HUES48 (cell line): ENCODE measurements at regions not wholly inside any gene's neighbourhood (a gene's known extent, or its start where the extent isn't known, plus 50 kb on each side); places are given as distances from the start of the nearest gene placed in this dataset.
A peak's percentile ranks its signal among the peaks of the same experiment; 100 is the strongest.
"Not testable (repeated sequence)": the region's sequence is repeated elsewhere in the genome, so short reads cannot be mapped to it uniquely, and the experiment has no call there.

ENCODE experiments used
- H3K27ac ChIP-seq: one replicate; pipeline ENCODE4 v1.7.0; 2013; ENCODE audit warnings: low read depth, low read length, inconsistent platforms
- H3K27me3 ChIP-seq: 2 replicates; pipeline ENCODE4 v1.6.1; 2013; ENCODE audit warnings: mild to moderate bottlenecking, low read length; ENCODE audit not compliant: control insufficient read depth, insufficient read depth
- H3K36me3 ChIP-seq: 2 replicates; pipeline ENCODE4 v1.6.1; 2013; ENCODE audit warnings: low read length; ENCODE audit not compliant: control insufficient read depth, insufficient read depth
- H3K4me1 ChIP-seq: 2 replicates; pipeline ENCODE4 v1.6.1; 2013; ENCODE audit warnings: mild to moderate bottlenecking, low read length; ENCODE audit not compliant: control insufficient read depth, insufficient read depth
- H3K4me3 ChIP-seq: 2 replicates; pipeline ENCODE4 v1.5.1; 2013; ENCODE audit warnings: mild to moderate bottlenecking, low read depth, low read length
- H3K9ac ChIP-seq: 2 replicates; pipeline ENCODE4 v1.6.1; 2013; ENCODE audit warnings: mild to moderate bottlenecking, low read depth, low read length, moderate library complexity
- H3K9me3 ChIP-seq: 2 replicates; pipeline ENCODE4 v1.6.1; 2013; ENCODE audit warnings: low read length; ENCODE audit not compliant: control insufficient read depth, insufficient read depth

DNA sequence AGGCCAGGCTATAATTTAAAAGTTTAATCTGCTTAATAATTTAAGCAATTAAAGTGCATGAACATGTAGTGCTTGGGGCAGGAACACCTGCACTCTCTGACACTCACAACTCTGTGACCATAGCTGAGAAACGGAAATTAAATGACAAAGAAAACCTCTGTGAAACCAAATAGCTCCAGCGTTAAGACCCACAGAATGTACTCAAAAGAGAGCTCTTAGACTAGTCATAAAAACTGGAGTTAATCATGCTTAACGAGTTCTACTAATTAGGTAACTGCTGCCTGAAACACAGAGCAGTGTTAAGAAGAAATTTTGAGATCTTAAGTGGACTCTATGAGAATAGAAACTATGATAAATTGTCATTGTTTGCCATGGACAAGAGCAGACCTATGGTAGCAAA is 174.4 kb upstream of the SPIN4 start:
- no peak overlapping the region for H3K27ac ChIP-seq
- H3K9me3 ChIP-seq: peaks cover 22% of the 10 kb centered on the region
- no peaks in the 10 kb centered on the region for H3K36me3 ChIP-seq
- H3K9ac ChIP-seq: no peak overlapping the region
- H3K4me1 ChIP-seq: no peaks in the 10 kb centered on the region
- 0 out of 2 replicates have a peak overlapping the region, but pooled peaks have one; percentile 33 for H3K4me3 ChIP-seq
- no peaks in the 10 kb centered on the region for H3K27me3 ChIP-seq

DNA sequence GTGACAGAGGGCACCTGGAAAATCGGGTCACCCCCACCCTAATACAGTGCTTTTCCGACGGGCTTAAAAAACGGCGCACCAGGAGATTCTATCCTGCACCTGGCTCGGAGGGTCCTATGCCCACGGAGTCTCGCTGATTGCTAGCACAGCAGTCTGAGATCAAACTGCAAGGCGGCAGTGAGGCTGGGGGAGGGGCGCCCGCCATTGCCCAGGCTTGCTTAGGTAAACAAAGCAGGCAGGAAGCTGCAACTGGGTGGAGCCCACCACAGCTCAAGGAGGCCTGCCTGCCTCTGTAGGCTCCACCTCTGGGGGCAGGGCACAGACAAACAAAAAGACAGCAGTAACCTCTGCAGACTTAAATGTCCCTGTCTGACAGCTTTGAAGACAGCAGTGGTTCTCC is 168.2 kb upstream of the SPIN4 start:
- not testable (repeated sequence) for H3K4me1 ChIP-seq, H3K27ac ChIP-seq, H3K36me3 ChIP-seq, H3K27me3 ChIP-seq, H3K9ac ChIP-seq
- Histone ChIP-seq H3K9me3 (peaks cover 30% of the 10 kb centered on the region), H3K4me3 (peak overlapping the region; percentile 40)

- peaks cover 47% of the 10 kb centered on the region for H3K9me3 ChIP-seq
- H3K27me3 ChIP-seq: no peaks in the 10 kb centered on the region
- H3K4me1 ChIP-seq: no peaks in the 10 kb centered on the region
- H3K4me3 ChIP-seq: no peak overlapping the region
- H3K36me3 ChIP-seq: no peaks in the 10 kb centered on the region
- H3K9ac ChIP-seq: no peak overlapping the region
- H3K27ac ChIP-seq: no peak overlapping the region
Measured at GRCh38 chrX:63514569-63515080, 163.5 kb upstream of the SPIN4 start.

- Histone ChIP-seq H3K9ac (no peak overlapping the region), H3K27me3 (no peaks in the 10 kb centered on the region), H3K27ac (no peak overlapping the region), H3K4me3 (no peak overlapping the region), H3K9me3 (peaks cover 44% of the 10 kb centered on the region), H3K36me3 (no peaks in the 10 kb centered on the region), H3K4me1 (no peaks in the 10 kb centered on the region)
Measured at GRCh38 chrX:63513825-63514568, 162.9 kb upstream of the SPIN4 start.

DNA sequence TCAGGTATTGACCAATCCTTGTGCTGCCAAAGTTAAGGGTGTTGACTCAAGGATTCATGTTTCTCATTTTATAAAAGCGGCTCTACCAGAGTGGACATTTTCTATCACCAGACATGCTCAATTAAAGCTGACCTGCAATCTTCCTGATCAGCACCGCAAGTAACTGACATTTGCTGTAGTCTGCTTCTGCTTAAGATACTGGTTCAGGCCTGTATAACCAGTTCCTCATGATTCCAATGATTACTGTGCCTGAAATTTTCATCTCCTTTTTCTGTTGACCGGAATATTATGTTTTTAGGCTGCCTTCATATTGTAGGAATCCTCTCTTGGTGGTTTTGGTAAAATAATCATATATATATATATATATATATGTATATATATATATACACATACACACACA is 160.2 kb upstream of the SPIN4 start:
- Histone ChIP-seq H3K27ac (no peak overlapping the region), H3K36me3 (no peaks in the 10 kb centered on the region), H3K9ac (no peak overlapping the region), H3K4me1 (no peaks in the 10 kb centered on the region), H3K9me3 (peaks cover 38% of the 10 kb centered on the region), H3K27me3 (no peaks in the 10 kb centered on the region), H3K4me3 (no peak overlapping the region)

GRCh38 chrX:63508668-63509067 is 157.5 kb upstream of the SPIN4 start:
- no peaks in the 10 kb centered on the region for H3K27me3 ChIP-seq
- H3K4me3 ChIP-seq: no peak overlapping the region
- no peak overlapping the region for H3K27ac ChIP-seq
- H3K9me3 ChIP-seq: peaks cover 25% of the 10 kb centered on the region
- H3K4me1 ChIP-seq: peaks cover 3% of the 10 kb centered on the region; the same call in 1 of the 2 replicates
- H3K9ac ChIP-seq: no peak overlapping the region
- no peaks in the 10 kb centered on the region for H3K36me3 ChIP-seq

DNA sequence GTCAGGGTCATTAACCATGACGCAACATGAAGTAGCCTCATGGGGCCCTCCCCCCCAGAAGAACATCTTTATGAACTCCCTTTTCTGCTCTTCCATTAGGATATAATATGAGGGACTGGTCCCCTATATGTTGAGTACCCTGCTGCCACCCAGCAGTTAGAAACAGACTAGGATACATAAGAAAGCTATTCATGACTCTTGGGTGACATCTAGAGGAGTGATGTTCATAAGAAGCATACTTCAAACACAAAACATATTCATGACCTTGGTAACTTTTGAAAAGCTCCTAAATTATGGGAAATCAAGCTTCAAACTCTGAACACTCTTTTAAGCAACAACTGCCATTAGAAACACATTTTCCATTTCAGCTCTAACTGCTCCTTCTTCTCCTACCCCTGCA is 155.2 kb upstream of the SPIN4 start:
- H3K9ac ChIP-seq: no peak overlapping the region

DNA sequence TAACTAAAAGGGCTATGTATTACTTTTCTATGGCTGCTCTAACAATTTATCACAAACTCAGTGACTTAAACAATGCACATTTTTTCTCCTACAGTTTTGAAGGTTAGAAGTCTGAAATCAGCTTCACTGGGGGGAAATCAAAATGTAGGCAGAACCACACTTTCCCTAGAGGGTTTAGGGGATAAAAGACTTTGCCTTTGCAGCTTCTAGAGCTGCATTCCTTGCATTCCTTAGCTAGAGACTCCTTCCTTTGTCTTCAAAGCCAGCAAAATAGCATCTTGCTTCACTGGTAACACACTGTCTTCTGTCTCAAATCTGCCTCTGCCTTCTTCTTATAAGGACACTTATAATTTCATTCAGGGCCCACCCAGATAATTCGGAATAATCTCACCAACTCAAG is 152.4 kb upstream of the SPIN4 start:
- Histone ChIP-seq H3K27ac (peak overlapping the region; percentile 92), H3K4me3 (peak overlapping the region; percentile 41; the same call in 1 of the 2 replicates), H3K4me1 (peaks cover 10% of the 10 kb centered on the region; the same call in 1 of the 2 replicates)

More for the DNA sequence above, 155.2 kb upstream of the SPIN4 start:
- peaks cover 14% of the 10 kb centered on the region for H3K9me3 ChIP-seq
- H3K36me3 ChIP-seq: no peaks in the 10 kb centered on the region
- peaks cover 10% of the 10 kb centered on the region; the same call in 1 of the 2 replicates for H3K4me1 ChIP-seq
- H3K27ac ChIP-seq: no peak overlapping the region
- no peak overlapping the region for H3K4me3 ChIP-seq
- no peaks in the 10 kb centered on the region for H3K27me3 ChIP-seq

GRCh38 chrX:63488546-63489373 is 137.6 kb upstream of the SPIN4 start:
- Histone ChIP-seq H3K27me3 (no peaks in the 10 kb centered on the region), H3K27ac (no peak overlapping the region), H3K36me3 (no peaks in the 10 kb centered on the region), H3K9ac (no peak overlapping the region), H3K9me3 (peaks cover 57% of the 10 kb centered on the region), H3K4me3 (no peak overlapping the region), H3K4me1 (no peaks in the 10 kb centered on the region)

More for the DNA sequence above, 152.4 kb upstream of the SPIN4 start:
- H3K27me3 ChIP-seq: no peaks in the 10 kb centered on the region
- peaks cover 16% of the 10 kb centered on the region for H3K9me3 ChIP-seq
- H3K36me3 ChIP-seq: no peaks in the 10 kb centered on the region
- peak overlapping the region; percentile 48 for H3K9ac ChIP-seq

- Histone ChIP-seq H3K9me3 (peaks cover 76% of the 10 kb centered on the region), H3K27me3 (no peaks in the 10 kb centered on the region), H3K36me3 (no peaks in the 10 kb centered on the region; the same call in 1 of the 2 replicates), H3K4me3 (no peak overlapping the region), H3K27ac (no peak overlapping the region), H3K9ac (no peak overlapping the region), H3K4me1 (no peaks in the 10 kb centered on the region)
Measured at GRCh38 chrX:63475200-63475599, 124.1 kb upstream of the SPIN4 start.

DNA sequence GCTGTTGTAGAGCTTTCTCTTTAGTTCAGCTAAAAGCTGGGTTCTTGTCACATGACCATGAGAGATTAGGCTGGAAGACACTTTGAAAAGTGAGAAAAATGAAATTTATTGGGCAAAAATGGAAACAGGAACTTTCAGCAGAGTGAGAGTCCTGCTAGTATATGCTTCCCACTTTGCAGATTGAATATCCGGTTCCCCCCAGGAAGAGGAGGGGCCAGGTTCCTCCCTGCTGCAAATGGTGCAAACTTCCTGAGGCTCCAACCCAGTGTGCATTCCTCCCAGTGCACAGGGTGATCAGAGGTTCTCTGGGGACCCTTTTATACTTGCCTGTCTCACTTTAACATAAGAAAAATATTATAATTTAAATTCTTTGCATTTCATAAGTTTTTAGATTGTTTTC is 119.9 kb upstream of the SPIN4 start:
- no peak overlapping the region for H3K4me3 ChIP-seq
- H3K36me3 ChIP-seq: no peaks in the 10 kb centered on the region; the same call in 1 of the 2 replicates
- peaks cover 82% of the 10 kb centered on the region for H3K9me3 ChIP-seq

More for the DNA sequence above, 119.9 kb upstream of the SPIN4 start:
- Histone ChIP-seq H3K9ac (no peak overlapping the region), H3K4me1 (no peaks in the 10 kb centered on the region), H3K27ac (peak overlapping the region; percentile 35), H3K27me3 (no peaks in the 10 kb centered on the region)
